HepG2 (cell line): ENCODE measurements at regions not wholly inside any gene's neighbourhood (a gene's known extent, or its start where the extent isn't known, plus 50 kb on each side); places are given as distances from the start of the nearest gene placed in this dataset.

ENCODE experiments used
- CEBPB ChIP-seq: IDR thresholded peaks from 2 replicates; pipeline ENCODE4 v1.6.1; 2011; ENCODE audit warnings: low read depth, low read length, improper control_type of control experiment, borderline replicate concordance
- KDM1A ChIP-seq: IDR thresholded peaks from 2 replicates; pipeline ENCODE4 v1.6.1; 2016; ENCODE audit warnings: missing compliant biosample characterization
- KLF6 ChIP-seq: IDR thresholded peaks from 2 replicates; pipeline ENCODE4 v1.8.0; 2016; ENCODE audit warnings: missing biosample characterization, missing genetic modification reagents
- MXD4 ChIP-seq: IDR thresholded peaks from 2 replicates; pipeline ENCODE4 v1.6.1; 2016; ENCODE audit warnings: mild to moderate bottlenecking, missing biosample characterization, missing genetic modification reagents
- SKI ChIP-seq: fragments of 450-650 bp; IDR thresholded peaks from one replicate; pipeline ENCODE4 v1.6.1; 2018; ENCODE audit warnings: mild to moderate bottlenecking; ENCODE audit not compliant: partially characterized antibody
- SMAD3 ChIP-seq: sonication (generic); formaldehyde crosslinking; IDR thresholded peaks from 2 replicates; pipeline ENCODE4 v1.4.0; 2020; ENCODE audit warnings: missing genetic modification reagents
- TF ChIP-seq, protein P1 (sequence below): sonication (generic); formaldehyde crosslinking; IDR thresholded peaks from 2 replicates; pipeline ENCODE4 v1.5.0; 2020; ENCODE audit warnings: mild to moderate bottlenecking, missing genetic modification reagents, borderline replicate concordance
- TF ChIP-seq, protein P2 (sequence below): fragments of 450-650 bp; IDR thresholded peaks from 2 replicates; pipeline ENCODE4 v1.6.1; 2016
- TF ChIP-seq, protein P3 (sequence below), 2 experiments: sonication (generic) in 1 of 2; formaldehyde crosslinking in 1 of 2; IDR thresholded peaks; 2 replicates each; pipeline versions ENCODE4 v1.5.1 to v1.6.1; 2011 to 2020; ENCODE audit warnings: borderline replicate concordance in 1 of 2, low read depth in 1 of 2, low read length in 1 of 2, mild to moderate bottlenecking in 1 of 2, missing genetic modification reagents in 1 of 2, moderate library complexity in 1 of 2
- TF ChIP-seq, protein P4 (sequence below): sonication (generic); formaldehyde crosslinking; IDR thresholded peaks from 2 replicates; pipeline ENCODE4 v1.4.0; 2020; ENCODE audit warnings: mild to moderate bottlenecking, missing genetic modification reagents
- TF ChIP-seq, protein P5 (sequence below): sonication (generic); formaldehyde crosslinking; IDR thresholded peaks from 2 replicates; pipeline ENCODE4 v1.5.0; 2020; ENCODE audit warnings: mild to moderate bottlenecking, missing genetic modification reagents, moderate library complexity

DNA sequence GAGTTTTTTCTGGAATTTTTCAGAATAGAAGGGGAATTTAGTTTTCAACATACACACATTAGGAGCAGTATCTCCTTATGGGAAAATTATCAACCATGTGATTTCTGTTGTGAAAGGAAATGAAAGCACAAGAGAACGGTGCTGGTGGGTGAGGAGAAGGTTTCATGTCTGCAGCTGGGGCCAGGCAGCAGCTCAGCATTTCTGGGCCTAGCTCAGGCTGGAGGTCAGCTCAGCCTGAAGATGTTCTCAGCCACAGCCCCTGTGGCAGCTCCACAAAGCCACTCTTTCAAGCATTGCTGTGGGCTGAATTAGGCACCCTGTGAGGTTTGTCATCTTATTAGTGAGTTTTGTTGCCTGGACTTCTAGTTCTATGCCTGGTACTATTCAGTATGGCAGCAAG is 90.3 kb downstream of the DIRAS2 start:
- TF ChIP-seq CEBPB (no peak), KLF6 (CRISPR knock-in tag) (no peak), KDM1A (no peak), MXD4 (no peak), SKI (no peak), SMAD3 (CRISPR knock-in tag) (no peak)
- TF ChIP-seq, protein P1, sequence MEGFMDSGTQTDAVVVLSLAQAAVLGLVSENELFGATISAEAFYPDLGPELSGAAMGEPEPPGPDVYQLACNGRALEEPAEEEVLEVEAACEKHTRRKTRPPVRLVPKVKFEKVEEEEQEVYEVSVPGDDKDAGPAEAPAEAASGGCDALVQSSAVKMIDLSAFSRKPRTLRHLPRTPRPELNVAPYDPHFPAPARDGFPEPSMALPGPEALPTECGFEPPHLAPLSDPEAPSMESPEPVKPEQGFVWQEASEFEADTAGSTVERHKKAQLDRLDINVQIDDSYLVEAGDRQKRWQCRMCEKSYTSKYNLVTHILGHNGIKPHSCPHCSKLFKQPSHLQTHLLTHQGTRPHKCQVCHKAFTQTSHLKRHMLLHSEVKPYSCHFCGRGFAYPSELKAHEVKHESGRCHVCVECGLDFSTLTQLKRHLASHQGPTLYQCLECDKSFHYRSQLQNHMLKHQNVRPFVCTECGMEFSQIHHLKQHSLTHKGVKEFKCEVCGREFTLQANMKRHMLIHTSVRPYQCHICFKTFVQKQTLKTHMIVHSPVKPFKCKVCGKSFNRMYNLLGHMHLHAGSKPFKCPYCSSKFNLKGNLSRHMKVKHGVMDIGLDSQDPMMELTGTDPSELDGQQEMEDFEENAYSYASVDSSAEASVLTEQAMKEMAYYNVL (CRISPR knock-in tag) = no peak
- TF ChIP-seq, protein P2, sequence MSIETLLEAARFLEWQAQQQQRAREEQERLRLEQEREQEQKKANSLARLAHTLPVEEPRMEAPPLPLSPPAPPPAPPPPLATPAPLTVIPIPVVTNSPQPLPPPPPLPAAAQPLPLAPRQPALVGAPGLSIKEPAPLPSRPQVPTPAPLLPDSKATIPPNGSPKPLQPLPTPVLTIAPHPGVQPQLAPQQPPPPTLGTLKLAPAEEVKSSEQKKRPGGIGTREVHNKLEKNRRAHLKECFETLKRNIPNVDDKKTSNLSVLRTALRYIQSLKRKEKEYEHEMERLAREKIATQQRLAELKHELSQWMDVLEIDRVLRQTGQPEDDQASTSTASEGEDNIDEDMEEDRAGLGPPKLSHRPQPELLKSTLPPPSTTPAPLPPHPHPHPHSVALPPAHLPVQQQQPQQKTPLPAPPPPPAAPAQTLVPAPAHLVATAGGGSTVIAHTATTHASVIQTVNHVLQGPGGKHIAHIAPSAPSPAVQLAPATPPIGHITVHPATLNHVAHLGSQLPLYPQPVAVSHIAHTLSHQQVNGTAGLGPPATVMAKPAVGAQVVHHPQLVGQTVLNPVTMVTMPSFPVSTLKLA = no peak
- TF ChIP-seq, protein P3, sequence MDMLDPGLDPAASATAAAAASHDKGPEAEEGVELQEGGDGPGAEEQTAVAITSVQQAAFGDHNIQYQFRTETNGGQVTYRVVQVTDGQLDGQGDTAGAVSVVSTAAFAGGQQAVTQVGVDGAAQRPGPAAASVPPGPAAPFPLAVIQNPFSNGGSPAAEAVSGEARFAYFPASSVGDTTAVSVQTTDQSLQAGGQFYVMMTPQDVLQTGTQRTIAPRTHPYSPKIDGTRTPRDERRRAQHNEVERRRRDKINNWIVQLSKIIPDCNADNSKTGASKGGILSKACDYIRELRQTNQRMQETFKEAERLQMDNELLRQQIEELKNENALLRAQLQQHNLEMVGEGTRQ (IDR thresholded peaks at IDR 0.05; ENCODE audit: low read depth, low read length) = no peak
- TF ChIP-seq, protein P3 (CRISPR knock-in tag; IDR thresholded peaks at IDR 0.05; ENCODE audit: borderline replicate concordance) = no peak
- TF ChIP-seq, protein P4, sequence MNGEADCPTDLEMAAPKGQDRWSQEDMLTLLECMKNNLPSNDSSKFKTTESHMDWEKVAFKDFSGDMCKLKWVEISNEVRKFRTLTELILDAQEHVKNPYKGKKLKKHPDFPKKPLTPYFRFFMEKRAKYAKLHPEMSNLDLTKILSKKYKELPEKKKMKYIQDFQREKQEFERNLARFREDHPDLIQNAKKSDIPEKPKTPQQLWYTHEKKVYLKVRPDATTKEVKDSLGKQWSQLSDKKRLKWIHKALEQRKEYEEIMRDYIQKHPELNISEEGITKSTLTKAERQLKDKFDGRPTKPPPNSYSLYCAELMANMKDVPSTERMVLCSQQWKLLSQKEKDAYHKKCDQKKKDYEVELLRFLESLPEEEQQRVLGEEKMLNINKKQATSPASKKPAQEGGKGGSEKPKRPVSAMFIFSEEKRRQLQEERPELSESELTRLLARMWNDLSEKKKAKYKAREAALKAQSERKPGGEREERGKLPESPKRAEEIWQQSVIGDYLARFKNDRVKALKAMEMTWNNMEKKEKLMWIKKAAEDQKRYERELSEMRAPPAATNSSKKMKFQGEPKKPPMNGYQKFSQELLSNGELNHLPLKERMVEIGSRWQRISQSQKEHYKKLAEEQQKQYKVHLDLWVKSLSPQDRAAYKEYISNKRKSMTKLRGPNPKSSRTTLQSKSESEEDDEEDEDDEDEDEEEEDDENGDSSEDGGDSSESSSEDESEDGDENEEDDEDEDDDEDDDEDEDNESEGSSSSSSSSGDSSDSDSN (CRISPR knock-in tag) = no peak
- TF ChIP-seq, protein P5, sequence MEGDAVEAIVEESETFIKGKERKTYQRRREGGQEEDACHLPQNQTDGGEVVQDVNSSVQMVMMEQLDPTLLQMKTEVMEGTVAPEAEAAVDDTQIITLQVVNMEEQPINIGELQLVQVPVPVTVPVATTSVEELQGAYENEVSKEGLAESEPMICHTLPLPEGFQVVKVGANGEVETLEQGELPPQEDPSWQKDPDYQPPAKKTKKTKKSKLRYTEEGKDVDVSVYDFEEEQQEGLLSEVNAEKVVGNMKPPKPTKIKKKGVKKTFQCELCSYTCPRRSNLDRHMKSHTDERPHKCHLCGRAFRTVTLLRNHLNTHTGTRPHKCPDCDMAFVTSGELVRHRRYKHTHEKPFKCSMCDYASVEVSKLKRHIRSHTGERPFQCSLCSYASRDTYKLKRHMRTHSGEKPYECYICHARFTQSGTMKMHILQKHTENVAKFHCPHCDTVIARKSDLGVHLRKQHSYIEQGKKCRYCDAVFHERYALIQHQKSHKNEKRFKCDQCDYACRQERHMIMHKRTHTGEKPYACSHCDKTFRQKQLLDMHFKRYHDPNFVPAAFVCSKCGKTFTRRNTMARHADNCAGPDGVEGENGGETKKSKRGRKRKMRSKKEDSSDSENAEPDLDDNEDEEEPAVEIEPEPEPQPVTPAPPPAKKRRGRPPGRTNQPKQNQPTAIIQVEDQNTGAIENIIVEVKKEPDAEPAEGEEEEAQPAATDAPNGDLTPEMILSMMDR (CRISPR knock-in tag) = no peak
